T47D (cell line): ENCODE measurements at regions not wholly inside any gene's neighbourhood (a gene's known extent, or its start where the extent isn't known, plus 50 kb on each side); places are given as distances from the start of the nearest gene placed in this dataset.
A peak's percentile ranks its signal among the peaks of the same experiment; 100 is the strongest.

ENCODE experiments used
- DNase-seq, 2 experiments: peaks; one replicate each; pipeline versions ENCODE4 v3.0.0 to v3.0.0-alpha.2; 2011 to 2012; ENCODE audit warnings: low read depth in 1 of 2, low spot score in 1 of 2
- JUND ChIP-seq: IDR thresholded peaks from 2 replicates; pipeline ENCODE4 v1.6.1; 2012; ENCODE audit warnings: low read depth
- in situ Hi-C: cut with HindIII; loops from 2 replicates; pipeline ENCODE4 v1.10.0; 2016; ENCODE audit warnings: low sequenced_read_pairs, low pct_unique_long_range_greater_than_20kb

GRCh38 chr20:39123185-39123557, 161.0 kb downstream of the DHX35 start:
- TF ChIP-seq JUND = no peak
- DNase-seq = no peak
- in situ Hi-C loops = no loop called here

GRCh38 chr20:39117491-39117890, 155.3 kb downstream of the DHX35 start:
- in situ Hi-C loops = no loop called here
- DNase-seq = peak; percentile 63 to 93
- peak; percentile 52; the same call in 1 of the 2 replicates for TF ChIP-seq JUND

GRCh38 chr20:39116020-39116419, 153.9 kb downstream of the DHX35 start:
- no peak for DNase-seq
- in situ Hi-C loops = no loop called here
- no peak for TF ChIP-seq JUND

- peak; percentile 78 to 90 for DNase-seq
- no peak for TF ChIP-seq JUND
- in situ Hi-C loops = no loop called here
Measured at GRCh38 chr20:39112178-39112743, 150.1 kb downstream of the DHX35 start.

GRCh38 chr20:39111359-39112177, 149.4 kb downstream of the DHX35 start:
- in situ Hi-C loops = no loop called here

GRCh38 chr20:39110819-39111136, 148.6 kb downstream of the DHX35 start:
- TF ChIP-seq JUND = no peak
- in situ Hi-C loops = no loop called here
- no peak for DNase-seq

More at GRCh38 chr20:39111359-39112177, 149.4 kb downstream of the DHX35 start:
- no peak for TF ChIP-seq JUND
- peak in 1 of 2 experiments; percentile 49 for DNase-seq

- in situ Hi-C loops = no loop called here
- DNase-seq = peak in 1 of 2 experiments; percentile 39
- no peak for TF ChIP-seq JUND
Measured at GRCh38 chr20:39109933-39110818, 148.0 kb downstream of the DHX35 start.

GRCh38 chr20:39108746-39109145, 146.6 kb downstream of the DHX35 start:
- no peak for DNase-seq
- in situ Hi-C loops = no loop called here

GRCh38 chr20:39107741-39108140, 145.6 kb downstream of the DHX35 start:
- no peak for TF ChIP-seq JUND
- in situ Hi-C loops = no loop called here
- DNase-seq = no peak

More at GRCh38 chr20:39108746-39109145, 146.6 kb downstream of the DHX35 start:
- no peak for TF ChIP-seq JUND

GRCh38 chr20:39106791-39107190, 144.6 kb downstream of the DHX35 start:
- no peak for TF ChIP-seq JUND
- no peak for DNase-seq
- in situ Hi-C loops = no loop called here

GRCh38 chr20:39105551-39105950, 143.4 kb downstream of the DHX35 start:
- peak in 1 of 2 experiments; percentile 18 for DNase-seq
- in situ Hi-C loops = no loop called here
- no peak for TF ChIP-seq JUND

GRCh38 chr20:39103732-39104131, 141.6 kb downstream of the DHX35 start:
- in situ Hi-C loops = no loop called here
- no peak for TF ChIP-seq JUND
- DNase-seq = peak in 1 of 2 experiments; percentile 57

GRCh38 chr20:39103305-39103704, 141.2 kb downstream of the DHX35 start:
- no peak for TF ChIP-seq JUND
- in situ Hi-C loops = no loop called here
- DNase-seq = no peak
